Stimulated activated CD8-positive, alpha-beta memory T cell treated with anti-CD3 and anti-CD28 coated beads, Interleukin-12 subunit alpha, Interleukin-12 subunit beta, amount 100 ng/mL, for 24 hours (primary cell): ENCODE measurements at regions not wholly inside any gene's neighbourhood (a gene's known extent, or its start where the extent isn't known, plus 50 kb on each side); places are given as distances from the start of the nearest gene placed in this dataset.

Experiments used
- DNase-seq: peaks from one replicate; pipeline ENCODE4 v3.0.0-alpha.2; 2020; ENCODE audit errors: extremely low read depth

DNA sequence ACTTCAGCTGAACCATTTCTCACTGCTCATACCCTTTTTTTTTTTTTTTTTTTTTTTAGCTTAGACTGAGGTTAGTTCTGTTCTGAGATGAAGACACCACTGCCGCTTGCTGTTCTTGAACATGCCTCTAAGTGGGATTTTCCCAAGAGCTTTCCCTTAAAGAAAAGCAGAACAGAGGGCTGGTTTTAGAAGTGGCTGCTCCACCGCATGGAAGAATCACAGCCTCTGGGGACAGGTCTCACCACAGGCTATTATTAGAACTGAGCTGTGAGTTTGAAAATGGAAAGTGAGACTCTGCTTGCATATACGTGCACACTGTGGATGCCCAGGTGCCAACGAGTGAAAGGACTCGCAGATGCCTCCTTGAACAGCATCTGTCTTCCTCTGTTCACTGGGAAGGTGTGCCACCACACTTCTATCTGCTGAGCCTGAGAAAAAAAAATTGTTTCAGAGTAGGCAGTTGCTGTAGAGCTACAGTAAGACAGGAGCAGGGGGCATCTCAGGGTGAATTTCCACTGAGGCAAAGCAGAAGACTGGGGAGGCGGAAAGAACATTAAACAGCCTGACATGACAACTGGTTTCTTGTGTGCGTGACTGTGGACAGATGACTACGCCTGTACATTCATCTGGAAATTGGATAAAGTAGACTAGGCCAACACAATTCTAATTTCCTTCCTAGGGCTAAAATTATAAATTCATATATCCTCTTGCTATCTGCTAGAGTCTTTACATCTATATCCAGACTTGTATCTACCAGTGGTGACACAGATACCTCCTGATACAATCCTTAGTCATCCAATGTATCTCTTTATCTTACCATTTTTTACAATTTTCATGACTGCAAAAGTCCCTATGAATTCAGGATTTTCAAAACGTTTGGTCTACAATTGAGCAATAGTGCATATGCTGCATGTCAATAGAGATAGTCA, 1045.7 kb upstream of the CELF4 start:
- DNase-seq: no peak

DNA sequence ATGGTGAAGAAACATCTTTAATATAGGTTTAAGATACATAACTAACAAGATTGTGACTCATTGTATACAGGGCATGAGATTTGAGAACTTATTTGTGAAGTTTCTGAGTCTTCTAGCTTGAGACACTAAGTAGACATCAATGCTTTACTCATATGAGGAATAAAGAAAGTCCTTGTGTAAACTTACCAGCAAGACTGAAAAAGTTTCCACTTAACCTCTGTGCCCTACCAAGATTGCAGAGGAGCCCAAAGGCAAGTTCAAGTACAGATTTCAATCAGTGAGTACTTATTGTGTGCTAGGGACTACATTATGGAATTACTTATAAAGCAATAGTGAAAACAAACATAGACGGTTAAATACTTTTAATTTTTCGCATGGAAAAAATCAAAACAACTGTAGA, 1041.2 kb upstream of the CELF4 start:
- no peak for DNase-seq

DNA sequence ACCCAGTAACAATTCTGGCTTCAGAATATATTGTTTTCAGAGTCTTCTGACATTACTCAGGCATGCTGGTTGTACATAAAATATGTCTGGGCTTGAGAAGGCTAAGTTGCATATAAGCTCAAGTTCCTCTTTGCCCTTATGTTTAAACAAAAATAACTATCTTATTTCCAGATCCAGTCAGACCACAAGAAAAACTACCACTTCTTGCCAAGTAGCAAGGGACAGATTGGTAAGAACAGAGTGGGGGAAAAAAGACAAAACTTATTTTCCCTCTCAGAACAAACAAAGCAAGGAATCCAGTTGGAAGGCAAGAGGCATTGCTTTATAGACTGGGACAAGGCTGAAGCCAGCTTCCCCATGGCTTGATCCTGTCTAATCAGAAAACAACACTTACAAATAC, 1036.7 kb upstream of the CELF4 start:
- no peak for DNase-seq

- no peak for DNase-seq
Observed at GRCh38 chr18:38587571-38587970, 1022.0 kb upstream of the CELF4 start.

DNA sequence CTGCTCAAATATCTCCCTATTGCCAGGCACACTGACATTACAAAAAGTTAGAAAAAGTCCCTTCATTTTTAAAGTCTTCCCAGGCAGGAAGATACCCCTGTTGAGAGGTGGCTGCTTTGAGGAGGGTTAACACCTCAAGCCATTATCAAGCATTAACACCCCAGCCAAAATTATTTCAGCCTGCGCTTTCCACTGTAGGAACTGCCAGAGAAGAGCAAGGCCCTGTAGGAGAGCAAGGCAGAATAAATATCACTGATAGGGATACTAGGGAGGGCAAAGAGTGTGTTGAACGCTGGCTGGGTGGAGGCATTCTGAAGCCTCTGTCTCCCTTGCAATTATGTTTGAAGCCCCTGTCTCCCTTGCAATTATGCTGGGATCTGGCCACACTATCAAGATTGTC, 1020.7 kb upstream of the CELF4 start:
- no peak for DNase-seq

DNA sequence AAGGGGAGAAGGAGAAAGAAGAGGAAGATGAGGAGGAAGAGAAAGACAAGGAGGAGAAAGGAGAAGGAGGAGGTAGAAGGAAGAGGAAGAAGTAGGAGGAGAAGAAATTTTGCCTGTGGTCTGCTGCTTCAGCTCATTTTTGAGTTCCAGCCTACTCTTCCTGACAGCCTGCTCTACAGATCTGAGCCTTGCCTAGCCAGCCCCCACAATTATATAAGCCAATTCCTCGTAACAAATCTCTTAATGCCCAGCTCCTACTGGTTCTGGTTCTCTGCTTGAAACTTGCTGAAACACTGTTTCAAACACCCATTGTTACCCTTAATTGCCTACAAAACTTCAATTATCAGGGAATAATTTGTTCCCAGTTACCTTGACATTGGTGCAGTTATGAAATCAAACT, 1014.2 kb upstream of the CELF4 start:
- DNase-seq: no peak

GRCh38 chr18:38576916-38577315, 1011.3 kb upstream of the CELF4 start:
- no peak for DNase-seq

GRCh38 chr18:38576349-38576748, 1010.8 kb upstream of the CELF4 start:
- DNase-seq: no peak

GRCh38 chr18:38575648-38576047, 1010.0 kb upstream of the CELF4 start:
- no peak for DNase-seq

DNA sequence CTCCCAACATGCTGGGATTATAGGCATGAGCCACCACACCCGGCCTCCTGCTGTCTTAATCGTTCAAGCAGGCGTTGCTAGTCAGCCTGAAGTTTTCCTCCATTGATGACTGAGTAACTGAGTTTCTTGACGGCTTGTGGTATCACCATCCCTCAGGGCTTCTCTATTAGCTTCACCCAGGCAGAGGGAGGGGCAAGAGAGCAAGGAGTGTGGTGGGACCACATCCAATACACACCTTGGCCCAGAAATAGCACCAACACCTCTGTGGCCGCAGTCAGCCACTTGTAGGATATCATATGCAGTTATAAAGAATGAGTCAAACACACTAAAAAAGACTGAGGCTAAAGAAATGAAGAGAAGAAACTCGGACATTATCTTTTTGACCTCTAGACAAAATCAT, 1009.4 kb upstream of the CELF4 start:
- DNase-seq: no peak

- no peak for DNase-seq
Observed at GRCh38 chr18:38572554-38573111, 1007.0 kb upstream of the CELF4 start.

DNA sequence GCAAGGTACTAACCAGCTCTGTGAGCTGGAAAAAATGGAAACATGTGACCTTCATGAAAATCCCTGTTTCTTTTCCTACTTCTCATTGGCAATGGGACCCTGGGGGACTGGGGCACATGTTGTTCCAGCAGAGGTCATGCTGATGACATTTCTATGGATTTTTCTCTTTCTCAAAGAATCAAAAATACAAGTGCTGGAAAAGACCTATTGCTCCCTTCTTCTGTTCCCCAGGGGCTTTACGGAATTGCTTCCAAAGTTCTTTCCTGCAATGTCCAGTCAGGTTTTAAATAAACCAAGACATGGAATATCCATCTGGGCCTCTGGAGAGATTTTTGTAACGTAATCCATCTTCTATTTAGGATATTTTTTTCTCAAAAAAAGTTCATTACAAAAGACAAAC, 1006.1 kb upstream of the CELF4 start:
- no peak for DNase-seq

DNA sequence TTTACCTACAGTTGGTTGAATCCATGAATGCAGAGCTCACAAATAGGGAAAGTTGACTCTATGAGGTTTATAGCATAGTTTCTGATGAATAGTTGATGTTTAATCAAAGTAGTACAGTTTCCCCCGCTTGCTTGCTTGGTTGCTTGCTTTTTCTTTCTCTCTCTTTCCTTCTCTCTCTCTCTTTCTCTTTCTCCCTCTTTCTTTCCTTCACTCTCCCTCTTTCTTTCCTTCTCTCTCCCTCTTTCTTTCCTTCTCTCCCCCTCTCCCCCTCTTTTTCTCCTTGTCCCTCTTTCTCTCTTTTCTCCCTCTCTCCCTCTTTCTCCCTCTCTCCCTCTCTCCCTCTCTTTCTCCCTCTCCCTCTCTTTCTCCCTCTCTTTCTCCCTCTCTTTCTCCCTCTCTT, 999.9 kb upstream of the CELF4 start:
- DNase-seq: no peak

- no peak for DNase-seq
Observed at GRCh38 chr18:38563396-38563980, 997.9 kb upstream of the CELF4 start.

DNA sequence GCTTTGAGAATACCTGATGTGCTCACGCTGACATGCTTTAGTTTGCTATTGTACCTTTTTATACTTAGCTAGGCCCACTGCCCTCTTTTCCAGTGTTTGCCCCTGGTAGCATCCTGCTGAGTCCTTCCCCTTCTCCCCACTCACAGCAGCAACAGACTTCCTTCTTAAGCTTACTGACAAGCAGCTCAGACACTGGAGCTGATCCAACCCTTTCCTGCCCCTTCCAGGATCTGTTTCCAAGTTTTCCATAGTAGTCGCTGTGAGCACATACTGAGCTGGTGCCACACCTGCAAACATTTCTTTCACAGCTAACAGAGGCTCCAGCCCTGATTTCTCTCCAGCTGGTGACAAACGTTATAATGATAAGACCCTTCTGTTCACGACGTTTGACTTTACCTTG, 991.4 kb upstream of the CELF4 start:
- DNase-seq: no peak

- DNase-seq: no peak
Observed at GRCh38 chr18:38552732-38553321, 987.2 kb upstream of the CELF4 start.

- DNase-seq: no peak
Observed at GRCh38 chr18:38551881-38552280, 986.3 kb upstream of the CELF4 start.

DNA sequence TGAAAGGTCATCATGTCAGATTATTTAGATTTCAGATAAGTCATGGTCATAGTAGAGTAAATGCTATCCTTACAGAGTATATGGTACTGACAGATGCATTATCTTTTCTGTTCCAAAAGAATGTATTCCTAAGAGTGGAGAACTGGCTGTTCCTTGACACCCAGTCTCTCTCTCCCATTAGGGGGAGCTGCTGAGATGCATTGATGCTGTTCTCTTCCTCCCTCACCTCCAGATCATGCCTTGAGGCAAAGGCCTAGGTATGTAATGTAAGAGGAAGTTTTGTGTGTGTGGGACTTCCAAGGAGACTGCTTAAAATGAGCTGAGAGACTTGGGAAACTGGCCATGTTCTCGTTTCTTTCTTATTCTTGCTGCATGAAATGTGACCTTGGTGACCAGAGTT, 979.5 kb upstream of the CELF4 start:
- DNase-seq: no peak

GRCh38 chr18:38539856-38540255, 974.3 kb upstream of the CELF4 start:
- no peak for DNase-seq

- no peak for DNase-seq
Observed at GRCh38 chr18:38539371-38539770, 973.8 kb upstream of the CELF4 start.

- no peak for DNase-seq
Observed at GRCh38 chr18:38534073-38534472, 968.5 kb upstream of the CELF4 start.

- DNase-seq: no peak
Observed at GRCh38 chr18:38526922-38527321, 961.3 kb upstream of the CELF4 start.

GRCh38 chr18:38525039-38525438, 959.4 kb upstream of the CELF4 start:
- DNase-seq: no peak
